ENCODE measurements at regions not wholly inside any gene's neighbourhood (a gene's known extent, or its start where the extent isn't known, plus 50 kb on each side); places are given as distances from the start of the nearest gene placed in this dataset.

GRCh38 chr4:24411806-24412205, 172.5 kb downstream of the DHX15 start:
- no peaks in the 10 kb centered on the region for H3K4me1 ChIP-seq (ENCODE audit: insufficient read depth)
- H3K27me3 ChIP-seq = no peaks in the 10 kb centered on the region
- no peaks in the 10 kb centered on the region for H3K9me3 ChIP-seq
- no peak for TF ChIP-seq EP300 (IDR thresholded peaks at IDR 0.05)
- no peak for TF ChIP-seq CTCF (IDR thresholded peaks at IDR 0.05)
- TF ChIP-seq POLR2A (IDR thresholded peaks at IDR 0.05) = no peak
- H3K4me3 ChIP-seq = no peak overlapping the region
- intact Hi-C loops (cut with DNase I) = no loop called here
- H3K27ac ChIP-seq = no peak overlapping the region
- H3K36me3 ChIP-seq = no peaks in the 10 kb centered on the region
- 86 to 90% (median 87%) methylated on average over 2 of the region's 2 CpGs for WGBS, 3 donors
- no peak for DNase-seq

GRCh38 chr4:24411299-24411698, 173.1 kb downstream of the DHX15 start:
- Histone ChIP-seq H3K4me3 (no peak overlapping the region), H3K9me3 (no peaks in the 10 kb centered on the region), H3K27ac (no peak overlapping the region), H3K27me3 (no peaks in the 10 kb centered on the region), H3K4me1 (ENCODE audit: insufficient read depth) (no peaks in the 10 kb centered on the region), H3K36me3 (no peaks in the 10 kb centered on the region)
- intact Hi-C loops (cut with DNase I) = no loop called here
- DNase-seq = no peak
- WGBS, 3 donors = 89 to 91% (median 89%) methylated on average over 2 of the region's 2 CpGs
- no peak for TF ChIP-seq CTCF (IDR thresholded peaks at IDR 0.05)
- no peak for TF ChIP-seq EP300 (IDR thresholded peaks at IDR 0.05)
- TF ChIP-seq POLR2A (IDR thresholded peaks at IDR 0.05) = no peak

GRCh38 chr4:24408640-24409039, 175.7 kb downstream of the DHX15 start:
- WGBS, 3 donors = 84 to 93% (median 87%) methylated on average over 5 of the region's 5 CpGs
- no peak overlapping the region for H3K27ac ChIP-seq
- no peak overlapping the region for H3K4me3 ChIP-seq
- TF ChIP-seq POLR2A (IDR thresholded peaks at IDR 0.05) = no peak
- TF ChIP-seq EP300 (IDR thresholded peaks at IDR 0.05) = no peak
- no peak for TF ChIP-seq CTCF (IDR thresholded peaks at IDR 0.05)
- H3K9me3 ChIP-seq = no peaks in the 10 kb centered on the region
- no peaks in the 10 kb centered on the region for H3K27me3 ChIP-seq
- H3K4me1 ChIP-seq (ENCODE audit: insufficient read depth) = no peaks in the 10 kb centered on the region
- H3K36me3 ChIP-seq = no peaks in the 10 kb centered on the region
- no peak for DNase-seq
- intact Hi-C loops (cut with DNase I) = no loop called here

GRCh38 chr4:24405926-24406325, 178.4 kb downstream of the DHX15 start:
- TF ChIP-seq CTCF (IDR thresholded peaks at IDR 0.05) (no peak), EP300 (IDR thresholded peaks at IDR 0.05) (no peak), POLR2A (IDR thresholded peaks at IDR 0.05) (no peak)
- Histone ChIP-seq H3K27me3 (no peaks in the 10 kb centered on the region), H3K27ac (no peak overlapping the region), H3K9me3 (no peaks in the 10 kb centered on the region), H3K4me3 (no peak overlapping the region), H3K36me3 (no peaks in the 10 kb centered on the region), H3K4me1 (ENCODE audit: insufficient read depth) (no peaks in the 10 kb centered on the region)
- no peak for DNase-seq
- intact Hi-C loops (cut with DNase I) = no loop called here
- 88 to 93% (median 89%) methylated on average over 5 of the region's 5 CpGs for WGBS, 3 donors

- intact Hi-C loops (cut with DNase I) = no loop called here
- H3K4me3 ChIP-seq = no peak overlapping the region
These were observed 179.0 kb downstream of the DHX15 start for GRCh38 chr4:24405341-24405740.

More at GRCh38 chr4:24405341-24405740, 179.0 kb downstream of the DHX15 start:
- no peaks in the 10 kb centered on the region for H3K27me3 ChIP-seq
- whole genome bisulfite sequencing, 3 donors = 89 to 94% (median 94%) methylated on average over 5 of the region's 5 CpGs
- no peaks in the 10 kb centered on the region for H3K9me3 ChIP-seq
- no peak for DNase-seq
- no peak overlapping the region for H3K27ac ChIP-seq
- TF ChIP-seq CTCF (IDR thresholded peaks at IDR 0.05) (no peak), EP300 (IDR thresholded peaks at IDR 0.05) (no peak), POLR2A (IDR thresholded peaks at IDR 0.05) (no peak)
- no peaks in the 10 kb centered on the region for H3K4me1 ChIP-seq (ENCODE audit: insufficient read depth)
- no peaks in the 10 kb centered on the region for H3K36me3 ChIP-seq

Measured in ovary (tissue), 7 donors.